ENCODE measurements at regions not wholly inside any gene's neighbourhood (a gene's known extent, or its start where the extent isn't known, plus 50 kb on each side); places are given as distances from the start of the nearest gene placed in this dataset.

DNA sequence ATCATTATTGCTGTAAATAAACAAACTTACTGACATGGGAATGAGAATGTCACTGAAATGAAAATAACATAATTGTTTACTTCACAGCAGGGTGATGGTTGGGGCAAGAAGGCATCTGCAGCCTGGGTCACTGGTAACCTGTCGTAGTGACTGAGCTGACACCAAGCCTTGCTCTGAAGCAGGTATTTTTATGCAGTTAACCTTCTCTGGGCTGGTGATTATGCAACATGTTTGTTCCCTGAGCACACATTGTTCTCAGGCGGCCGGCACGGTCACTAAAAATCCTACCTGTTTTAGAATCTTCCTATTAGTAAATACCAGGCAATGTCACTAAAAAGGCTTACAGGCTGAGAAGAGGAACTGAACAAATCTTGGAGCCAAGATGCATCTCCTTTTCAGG lies 157.7 kb upstream of the NR3C1 start:
- DNase-seq (ENCODE audit: low read depth): no peak

- no peak for DNase-seq (ENCODE audit: low read depth)
Observed at GRCh38 chr5:143560378-143560777, 156.9 kb upstream of the NR3C1 start.

DNA sequence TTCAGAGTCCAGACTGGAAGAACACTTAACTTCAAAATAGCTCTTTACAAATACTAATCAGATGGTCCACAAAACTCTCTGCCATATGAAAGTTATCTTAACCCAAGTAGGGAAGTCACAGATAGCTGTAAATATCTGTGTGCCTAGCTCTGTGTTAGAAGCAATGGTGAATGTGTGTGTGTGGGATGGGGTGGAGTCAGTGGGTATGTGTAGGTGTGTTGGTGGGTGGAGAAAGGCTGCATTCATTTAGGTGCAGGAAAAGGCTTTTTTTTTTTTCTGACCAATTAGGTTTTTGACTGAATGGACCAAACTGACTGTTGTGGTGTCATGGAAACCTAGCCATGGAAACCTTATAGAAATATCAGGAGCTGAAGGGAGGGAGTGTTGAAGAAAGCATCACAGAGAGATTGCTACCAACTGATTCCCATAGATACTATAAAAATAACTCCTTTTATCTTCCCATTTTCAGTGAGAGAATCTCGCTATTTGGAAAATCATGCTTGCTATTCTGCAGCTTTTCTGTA lies 156.2 kb upstream of the NR3C1 start:
- no peak for DNase-seq (ENCODE audit: low read depth)

DNA sequence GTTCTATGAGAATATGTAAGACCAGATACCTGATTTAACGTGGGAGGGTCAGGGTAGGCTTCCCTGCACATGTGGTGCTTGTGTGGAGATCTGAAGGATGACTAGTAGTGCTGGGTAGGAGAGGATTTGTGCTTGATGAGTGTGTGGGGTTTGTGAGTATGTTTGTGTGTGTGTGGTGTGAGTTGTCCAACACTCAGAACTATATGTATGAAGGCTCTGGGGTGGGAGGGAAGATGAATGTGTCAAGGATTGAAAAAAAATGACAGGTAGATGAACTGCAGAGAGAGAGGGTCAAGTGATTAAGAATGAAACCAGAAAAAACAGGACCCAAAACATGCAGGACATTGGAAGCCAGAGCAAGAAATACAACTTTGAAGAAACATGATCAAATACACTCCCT lies 154.6 kb upstream of the NR3C1 start:
- no peak for DNase-seq (ENCODE audit: low read depth)

GRCh38 chr5:143557061-143557818 lies 153.8 kb upstream of the NR3C1 start:
- DNase-seq (ENCODE audit: low read depth): peak; percentile 84

GRCh38 chr5:143554918-143555477 lies 151.5 kb upstream of the NR3C1 start:
- peak; percentile 41 for DNase-seq (ENCODE audit: low read depth)

DNA sequence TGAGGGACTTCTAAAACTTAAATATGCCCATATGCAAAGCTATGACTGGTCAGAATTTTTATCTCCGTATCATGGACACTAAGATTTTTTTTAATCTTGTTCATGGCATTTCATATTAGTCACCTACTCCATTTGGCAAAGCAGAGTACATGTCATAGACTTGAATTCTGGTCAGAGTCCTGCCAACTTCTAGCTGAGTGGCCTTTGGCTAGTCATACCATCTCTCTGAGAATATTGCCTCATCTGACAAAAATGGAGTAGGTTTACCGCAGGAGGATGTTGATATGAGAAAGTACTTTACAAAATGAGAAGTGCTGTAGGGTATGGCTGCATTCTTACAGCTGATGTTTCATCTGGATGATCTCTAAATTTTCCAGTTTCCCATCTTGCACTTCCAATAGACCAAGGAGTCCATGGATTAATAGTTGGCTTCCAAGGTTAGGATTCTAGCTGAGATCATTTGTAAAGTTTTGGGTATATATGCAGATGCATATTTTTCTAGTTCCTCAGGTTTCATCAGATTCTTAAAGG lies 150.8 kb upstream of the NR3C1 start:
- peak; percentile 99 for DNase-seq (ENCODE audit: low read depth)

DNA sequence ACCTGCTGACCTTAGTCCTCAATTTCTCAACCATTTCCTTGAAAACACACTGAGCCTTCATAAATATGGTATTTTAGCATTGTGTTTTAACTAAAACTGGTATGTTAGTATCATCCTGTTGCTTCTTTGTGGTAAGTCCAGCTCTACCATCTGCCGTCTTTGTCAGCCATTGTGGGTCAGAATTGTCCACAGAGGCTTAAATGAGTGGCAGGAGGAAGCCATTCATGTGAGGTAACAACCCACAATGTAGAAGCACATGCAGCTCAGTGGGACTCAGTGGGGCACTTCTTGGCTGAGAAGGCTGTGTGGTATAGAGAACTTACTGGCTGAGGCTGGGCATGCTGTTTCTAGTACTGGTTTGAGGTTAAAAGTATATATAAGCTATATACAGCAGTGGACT lies 149.2 kb upstream of the NR3C1 start:
- DNase-seq (ENCODE audit: low read depth): no peak

DNA sequence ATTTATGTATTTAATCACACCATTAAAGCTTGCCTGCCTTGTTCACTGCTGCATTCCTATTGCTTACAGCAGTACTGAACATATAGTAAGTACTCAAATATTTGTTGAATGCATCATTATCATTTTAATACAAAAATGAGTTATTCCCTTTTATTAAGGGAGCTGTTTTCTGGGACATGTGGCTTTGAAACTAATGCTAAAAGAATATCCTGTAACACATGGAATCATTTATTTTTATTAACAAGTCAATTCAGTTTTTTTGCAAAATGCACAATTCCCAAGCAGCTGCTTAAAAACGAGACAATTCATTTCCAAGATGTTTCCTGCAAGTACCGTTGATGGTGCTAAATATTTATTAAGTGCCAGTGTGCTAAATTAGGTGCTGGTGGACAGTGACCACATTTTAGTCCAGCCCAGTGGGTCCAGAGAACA lies 148.3 kb upstream of the NR3C1 start:
- DNase-seq (ENCODE audit: low read depth): peak; percentile 80

DNA sequence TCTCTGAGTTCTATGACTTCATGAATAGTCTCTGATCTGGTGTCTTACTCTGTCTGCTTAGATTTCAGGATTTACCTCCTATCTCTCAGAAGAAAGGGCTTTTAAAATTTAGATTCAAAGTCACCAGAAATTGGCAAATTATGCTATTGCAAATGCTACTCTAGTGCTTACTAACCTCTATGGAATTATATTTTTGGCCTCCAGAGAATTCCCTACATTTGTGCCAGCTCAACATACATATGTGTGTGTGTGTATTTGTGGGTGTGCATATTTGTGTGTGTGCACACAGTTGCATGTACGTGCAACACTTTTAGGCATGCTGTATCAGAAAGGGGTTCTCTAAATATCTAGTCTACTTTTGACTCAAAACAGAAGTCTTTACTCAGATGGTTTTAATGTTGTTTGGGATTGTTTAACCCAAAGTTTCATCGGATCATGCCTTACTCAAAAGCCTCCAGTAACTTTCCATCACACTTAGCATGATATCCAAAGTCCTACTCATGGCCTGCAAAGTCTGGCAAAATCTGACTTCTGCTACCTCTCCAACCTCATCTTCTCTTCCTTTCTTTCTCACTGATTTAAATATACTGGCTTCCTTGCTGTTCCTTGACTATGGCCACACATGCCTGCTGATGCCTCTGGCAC lies 147.6 kb upstream of the NR3C1 start:
- DNase-seq (ENCODE audit: low read depth): peak; percentile 64

DNA sequence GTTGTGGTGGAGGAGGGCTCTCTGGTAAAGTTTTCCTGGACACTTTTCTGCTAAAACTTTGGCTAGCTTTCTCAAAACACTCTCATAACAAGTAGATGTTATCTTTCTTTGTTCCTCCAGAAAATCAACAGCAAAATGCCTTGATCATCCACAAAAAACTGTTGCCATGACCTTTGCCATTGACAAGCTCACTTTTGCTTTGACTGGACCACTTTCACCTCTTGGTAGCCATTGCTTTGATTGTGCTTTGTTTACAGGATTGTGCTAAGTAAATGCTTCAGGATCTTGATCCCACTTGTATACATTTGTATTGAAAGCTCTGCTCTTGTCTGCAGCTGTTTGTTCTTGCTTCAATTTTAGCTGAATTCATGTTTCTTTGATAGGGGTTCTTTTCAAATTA lies 143.9 kb upstream of the NR3C1 start:
- DNase-seq (ENCODE audit: low read depth): no peak

- DNase-seq (ENCODE audit: low read depth): no peak
Observed at GRCh38 chr5:143546394-143546793, 142.9 kb upstream of the NR3C1 start.

- DNase-seq (ENCODE audit: low read depth): no peak
Observed at GRCh38 chr5:143544606-143545005, 141.1 kb upstream of the NR3C1 start.

DNA sequence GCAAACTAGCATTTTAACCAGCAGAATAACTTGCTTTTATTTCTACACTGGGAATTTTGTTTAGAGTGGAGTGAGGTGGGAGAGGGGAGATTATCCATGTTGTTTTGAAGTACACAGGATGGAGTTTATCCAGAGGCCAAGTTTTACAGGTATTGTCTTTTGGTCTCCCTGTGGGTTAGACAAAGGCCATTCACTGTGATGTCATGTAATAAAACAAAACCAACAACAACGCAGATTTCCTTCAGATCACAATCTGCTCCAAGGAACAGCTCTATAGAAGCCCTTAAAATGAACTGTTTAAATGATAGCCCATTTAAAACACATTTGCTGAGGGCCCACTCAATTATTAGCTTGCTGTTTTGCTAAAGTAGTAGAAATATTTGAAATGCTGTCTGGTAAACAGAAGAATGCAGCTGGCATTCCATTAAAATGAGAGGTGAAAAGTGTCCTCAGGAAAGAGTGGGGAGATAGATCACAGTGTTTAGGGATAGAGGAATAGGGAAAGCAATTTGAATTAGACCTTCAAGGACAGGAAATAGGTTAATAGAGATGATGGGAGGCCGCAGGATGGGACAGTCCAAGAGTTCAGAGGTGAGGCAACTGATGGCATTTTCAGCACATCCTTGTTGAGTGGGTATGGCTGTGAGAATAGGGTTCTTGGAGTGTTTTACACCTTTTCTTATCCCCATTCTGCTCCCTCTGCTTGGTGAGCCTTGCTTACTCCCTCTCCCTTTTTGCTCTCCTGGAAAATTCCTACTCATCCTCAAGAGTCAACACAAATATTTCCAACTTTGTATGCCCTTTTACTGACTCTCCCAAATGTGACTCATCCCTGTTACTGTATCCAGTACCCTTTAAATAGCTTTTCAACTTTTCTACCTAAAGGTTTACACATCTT lies 140.1 kb upstream of the NR3C1 start:
- peak; percentile 82 for DNase-seq (ENCODE audit: low read depth)

DNA sequence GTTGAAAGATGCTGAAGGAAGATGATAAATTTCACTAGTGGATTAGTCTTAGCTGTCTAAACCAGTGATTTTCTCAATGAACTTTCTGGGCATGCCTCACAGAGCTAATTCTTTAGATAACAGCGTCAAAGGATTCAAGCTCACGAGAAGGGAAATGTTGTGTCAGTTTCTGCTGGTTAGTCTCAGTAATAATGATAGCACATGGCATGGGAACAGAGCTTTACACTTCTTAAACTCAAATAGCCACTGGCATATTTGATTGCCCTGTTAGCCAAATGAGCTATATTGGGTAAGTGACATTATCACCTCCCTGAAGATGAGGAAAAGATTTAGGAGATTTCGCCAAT lies 139.3 kb upstream of the NR3C1 start:
- no peak for DNase-seq (ENCODE audit: low read depth)

GRCh38 chr5:143541943-143542797 lies 138.7 kb upstream of the NR3C1 start:
- no peak for DNase-seq (ENCODE audit: low read depth)

DNA sequence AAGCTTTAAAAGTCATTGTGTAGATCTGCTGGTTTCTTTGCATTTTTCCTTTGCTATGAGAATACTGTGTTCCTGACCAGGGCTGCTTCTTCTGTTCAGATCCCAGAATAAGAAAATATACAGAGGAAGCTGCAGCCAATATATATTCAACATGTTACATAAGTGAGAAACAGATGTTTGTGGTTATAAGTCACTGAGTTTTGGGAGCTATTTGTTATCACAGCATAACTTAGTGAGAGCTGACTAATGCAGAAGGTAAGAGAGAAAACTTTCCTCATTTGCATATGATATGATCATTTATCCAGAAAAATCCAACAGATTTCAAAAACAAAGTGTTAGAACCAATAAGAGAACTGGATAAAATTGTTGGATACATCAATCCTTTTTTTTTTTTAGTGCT lies 136.3 kb upstream of the NR3C1 start:
- no peak for DNase-seq (ENCODE audit: low read depth)

DNA sequence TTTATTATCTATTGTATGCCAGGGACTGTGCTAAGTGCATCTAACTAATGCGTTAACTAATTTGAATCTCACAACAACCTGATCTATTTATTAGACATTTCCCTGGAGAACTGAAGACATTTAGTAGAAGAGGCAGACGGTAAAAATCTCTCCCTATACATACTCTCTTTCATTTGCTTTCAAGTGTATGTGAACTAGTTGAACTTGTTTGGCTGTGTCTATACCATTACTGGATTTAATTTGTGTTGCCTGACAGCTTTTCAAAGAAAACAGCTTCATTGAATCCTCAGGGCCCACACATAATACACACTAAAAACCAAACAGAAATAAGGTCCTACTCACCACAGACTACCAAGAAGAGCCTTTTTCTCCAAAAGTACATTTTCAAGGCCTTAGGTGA lies 133.6 kb upstream of the NR3C1 start:
- no peak for DNase-seq (ENCODE audit: low read depth)

GRCh38 chr5:143536364-143536763 lies 132.9 kb upstream of the NR3C1 start:
- DNase-seq (ENCODE audit: low read depth): peak; percentile 99

- no peak for DNase-seq (ENCODE audit: low read depth)
Observed at GRCh38 chr5:143534761-143535154, 131.3 kb upstream of the NR3C1 start.
